ENCODE measurements at regions not wholly inside any gene's neighbourhood (a gene's known extent, or its start where the extent isn't known, plus 50 kb on each side); places are given as distances from the start of the nearest gene placed in this dataset.

DNA sequence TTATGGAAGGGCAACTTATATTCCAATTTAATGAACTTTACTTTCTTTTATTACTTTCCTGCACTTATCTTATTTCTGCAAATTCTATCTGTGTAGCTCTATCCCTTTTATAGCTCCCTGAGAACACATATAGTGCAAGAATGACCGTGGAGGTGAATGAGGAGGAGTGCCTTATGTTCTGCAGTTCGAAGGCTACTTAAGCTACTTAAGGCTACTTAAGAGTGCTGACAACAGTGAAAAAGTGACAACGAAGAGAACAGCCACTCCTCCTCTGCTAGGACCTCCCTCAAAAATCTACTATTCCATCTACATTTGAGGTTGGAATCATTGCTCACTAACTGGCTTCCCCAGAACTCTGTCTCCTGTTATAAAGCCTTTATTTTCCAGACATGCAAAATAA is 1365.7 kb upstream of the C9orf72 start:
- TF ChIP-seq, protein P1, sequence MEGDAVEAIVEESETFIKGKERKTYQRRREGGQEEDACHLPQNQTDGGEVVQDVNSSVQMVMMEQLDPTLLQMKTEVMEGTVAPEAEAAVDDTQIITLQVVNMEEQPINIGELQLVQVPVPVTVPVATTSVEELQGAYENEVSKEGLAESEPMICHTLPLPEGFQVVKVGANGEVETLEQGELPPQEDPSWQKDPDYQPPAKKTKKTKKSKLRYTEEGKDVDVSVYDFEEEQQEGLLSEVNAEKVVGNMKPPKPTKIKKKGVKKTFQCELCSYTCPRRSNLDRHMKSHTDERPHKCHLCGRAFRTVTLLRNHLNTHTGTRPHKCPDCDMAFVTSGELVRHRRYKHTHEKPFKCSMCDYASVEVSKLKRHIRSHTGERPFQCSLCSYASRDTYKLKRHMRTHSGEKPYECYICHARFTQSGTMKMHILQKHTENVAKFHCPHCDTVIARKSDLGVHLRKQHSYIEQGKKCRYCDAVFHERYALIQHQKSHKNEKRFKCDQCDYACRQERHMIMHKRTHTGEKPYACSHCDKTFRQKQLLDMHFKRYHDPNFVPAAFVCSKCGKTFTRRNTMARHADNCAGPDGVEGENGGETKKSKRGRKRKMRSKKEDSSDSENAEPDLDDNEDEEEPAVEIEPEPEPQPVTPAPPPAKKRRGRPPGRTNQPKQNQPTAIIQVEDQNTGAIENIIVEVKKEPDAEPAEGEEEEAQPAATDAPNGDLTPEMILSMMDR (IDR thresholded peaks at IDR 0.05): no peak

DNA sequence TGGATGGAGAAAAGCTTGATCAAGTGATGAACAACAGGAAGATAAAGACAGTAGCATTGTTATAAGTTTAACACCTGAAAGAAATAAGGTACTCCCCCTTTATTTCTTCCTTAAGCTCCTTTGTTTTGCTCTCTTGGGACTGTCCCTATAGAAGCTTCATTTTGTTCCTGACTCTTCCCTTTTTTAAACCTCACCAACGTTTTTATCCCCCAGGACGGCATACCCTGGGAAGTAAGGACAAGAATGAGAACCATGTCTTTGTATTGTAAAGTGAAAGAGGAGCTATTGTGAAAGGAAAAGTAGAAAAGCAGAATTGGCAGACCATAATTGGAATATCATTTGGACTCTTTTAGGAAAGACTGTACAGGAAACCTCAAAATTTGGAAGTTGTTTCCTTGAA is 1368.6 kb upstream of the C9orf72 start:
- TF ChIP-seq, protein P1 (IDR thresholded peaks at IDR 0.05): no peak

DNA sequence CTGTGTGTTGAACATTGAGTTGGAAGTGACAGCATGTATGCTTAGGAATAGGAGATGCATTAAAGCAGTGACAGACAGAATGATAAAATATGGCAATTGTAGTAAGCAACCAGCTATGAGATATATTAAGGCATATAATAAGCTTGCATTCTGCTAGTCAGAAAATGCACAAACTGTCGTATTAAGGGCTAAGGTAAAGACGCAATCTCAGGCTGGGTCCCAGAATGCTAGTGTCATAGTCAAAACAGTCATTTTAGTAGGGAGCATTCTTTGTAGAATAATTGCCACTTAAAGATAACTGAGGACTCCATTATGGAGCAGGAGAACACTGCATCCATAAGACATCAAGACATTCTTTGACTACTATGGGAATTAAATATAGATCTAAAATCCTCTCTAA is 1369.7 kb upstream of the C9orf72 start:
- TF ChIP-seq, protein P1 (IDR thresholded peaks at IDR 0.05): no peak

DNA sequence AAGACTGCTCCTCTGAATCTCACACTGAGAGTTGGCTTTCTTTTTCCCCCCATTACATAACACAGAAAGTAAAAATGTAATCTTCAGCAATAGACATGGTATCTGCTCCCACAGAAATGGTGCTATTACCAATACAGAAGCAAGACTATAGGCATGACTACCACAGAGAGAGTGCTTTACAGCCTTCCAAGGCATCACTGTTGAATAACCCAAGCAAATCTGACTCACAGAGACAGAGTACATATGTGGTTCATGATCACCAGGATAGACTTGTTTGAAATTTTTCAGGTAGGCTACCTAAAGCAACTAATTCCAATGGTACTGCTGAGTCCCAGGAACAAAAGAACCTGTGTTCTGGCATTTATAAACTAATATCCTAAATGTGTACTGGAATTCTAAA is 1373.4 kb upstream of the C9orf72 start:
- TF ChIP-seq, protein P1 (IDR thresholded peaks at IDR 0.05): no peak

DNA sequence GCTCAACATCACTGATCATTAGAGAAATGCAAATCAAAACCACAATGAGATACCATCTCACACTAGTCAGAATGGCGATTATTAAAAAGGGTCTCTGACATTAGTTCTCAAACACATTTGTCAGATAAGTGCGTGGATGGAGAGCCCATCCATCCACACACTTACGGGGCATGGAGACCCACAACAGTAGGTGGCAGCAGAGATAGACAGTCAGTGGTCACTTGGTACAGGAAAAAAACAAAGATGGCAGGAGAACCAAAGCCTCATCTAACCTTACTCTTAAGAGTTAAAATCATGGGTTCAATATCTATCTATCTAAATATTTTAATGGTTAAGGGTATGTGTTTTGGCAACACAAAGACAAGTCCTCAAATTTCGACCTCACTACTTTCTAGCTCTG is 1378.7 kb upstream of the C9orf72 start:
- TF ChIP-seq, protein P1 (IDR thresholded peaks at IDR 0.05): no peak

DNA sequence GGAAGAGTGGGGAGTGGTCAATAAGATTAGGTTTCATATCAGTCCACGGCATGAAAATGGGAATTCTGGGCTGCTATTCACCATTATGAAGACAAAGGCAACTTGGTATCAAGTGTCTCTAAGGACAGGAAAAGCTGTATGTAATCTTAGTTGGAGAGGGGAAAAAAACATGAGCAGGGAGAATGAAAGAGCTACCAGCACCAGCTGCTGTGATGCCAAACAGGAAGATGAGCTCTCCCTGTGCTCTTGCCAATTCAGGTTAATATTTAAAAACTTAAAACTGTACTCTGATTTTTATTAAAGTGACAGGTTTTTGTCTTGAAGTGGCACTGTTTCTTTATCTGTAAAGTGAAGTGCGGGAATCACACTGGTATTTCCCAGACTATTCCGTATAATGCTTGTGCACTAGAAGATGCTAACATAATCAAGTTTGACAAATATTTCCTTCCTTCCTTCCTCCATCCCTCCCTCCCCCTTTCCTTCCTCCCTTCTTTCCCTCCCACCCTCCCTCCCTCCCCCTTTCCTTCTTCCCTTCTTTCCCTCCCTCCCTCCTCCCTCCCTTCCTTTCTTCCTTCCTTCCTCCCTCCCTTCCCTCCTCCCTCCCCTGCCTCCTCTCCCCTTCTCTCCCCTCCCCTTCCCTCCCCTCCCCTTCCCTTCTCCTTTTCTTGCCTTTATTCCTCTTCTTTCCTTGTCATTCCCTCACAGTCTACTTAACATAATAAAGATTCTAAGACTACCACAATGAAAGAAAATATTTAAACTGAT is 1383.0 kb upstream of the C9orf72 start:
- TF ChIP-seq, protein P1 (IDR thresholded peaks at IDR 0.05): no peak

DNA sequence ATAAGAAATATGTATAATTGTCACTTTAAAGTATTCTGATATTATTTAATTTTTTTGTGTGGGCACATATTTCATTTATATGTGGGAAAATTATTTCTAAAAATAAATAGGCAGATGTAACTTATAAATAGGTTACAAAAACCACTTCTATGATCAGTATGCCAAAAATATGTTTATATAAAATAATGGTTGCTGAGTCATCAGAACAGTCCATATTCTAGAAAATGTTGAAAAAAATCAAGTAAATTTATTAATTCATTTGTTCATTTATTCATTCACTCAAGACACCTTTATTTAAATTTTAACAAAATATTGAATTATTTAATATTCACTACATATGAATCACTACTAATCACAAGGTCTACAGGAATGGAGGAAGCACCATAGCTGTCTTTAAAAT is 1387.3 kb upstream of the C9orf72 start:
- TF ChIP-seq, protein P1 (IDR thresholded peaks at IDR 0.05): no peak

DNA sequence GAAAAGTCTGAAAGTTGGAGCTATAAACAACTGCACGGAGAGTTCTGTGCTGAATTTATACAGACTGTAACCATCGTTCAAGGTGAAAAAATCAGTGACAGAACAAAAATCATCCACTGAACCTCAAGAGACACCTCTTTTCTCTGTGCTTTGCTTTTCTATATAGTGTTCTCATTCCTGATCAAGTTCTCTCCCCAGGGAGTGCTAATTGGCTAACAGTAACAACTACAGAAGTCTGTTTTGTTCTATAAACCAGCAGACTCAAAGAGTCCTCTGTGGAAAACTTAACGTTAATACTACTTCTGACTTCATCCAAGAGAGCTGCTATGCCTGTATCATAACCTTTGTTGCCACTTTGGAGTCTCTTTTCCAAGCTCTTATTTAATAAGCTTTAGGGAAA is 1388.3 kb upstream of the C9orf72 start:
- TF ChIP-seq, protein P1 (IDR thresholded peaks at IDR 0.05): no peak
